AG20443 (cell line): ENCODE measurements at regions not wholly inside any gene's neighbourhood (a gene's known extent, or its start where the extent isn't known, plus 50 kb on each side); places are given as distances from the start of the nearest gene placed in this dataset.

Source experiments
- DNase-seq: peaks from one replicate; pipeline ENCODE4 v3.0.0; 2012; ENCODE audit warnings: low spot score, mixed read lengths

DNA sequence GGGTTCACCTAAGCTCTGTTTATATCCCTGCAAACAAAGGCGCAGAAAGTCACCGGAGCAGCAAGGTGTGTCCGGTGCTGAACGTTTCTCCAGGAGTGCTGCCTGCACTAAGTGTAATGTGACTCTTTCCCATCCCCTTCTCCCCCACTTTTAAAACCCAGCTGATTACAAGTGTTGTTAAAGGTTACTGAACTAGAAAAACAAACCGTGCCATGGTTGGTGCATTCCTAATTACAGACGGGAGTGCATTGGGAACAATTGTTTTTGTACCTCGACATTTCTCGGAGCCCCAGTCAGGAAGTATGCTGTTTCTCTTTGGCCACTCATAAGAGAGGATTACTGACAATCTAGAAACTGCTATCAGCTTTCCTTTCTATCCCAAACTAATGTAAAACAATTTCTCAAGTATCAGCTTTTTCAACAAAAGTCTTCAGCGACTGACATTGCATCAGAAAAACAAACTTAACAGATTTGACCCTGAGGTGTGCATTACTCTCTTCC is 441.0 kb upstream of the SALL1 start:
- DNase-seq, result no peak

DNA sequence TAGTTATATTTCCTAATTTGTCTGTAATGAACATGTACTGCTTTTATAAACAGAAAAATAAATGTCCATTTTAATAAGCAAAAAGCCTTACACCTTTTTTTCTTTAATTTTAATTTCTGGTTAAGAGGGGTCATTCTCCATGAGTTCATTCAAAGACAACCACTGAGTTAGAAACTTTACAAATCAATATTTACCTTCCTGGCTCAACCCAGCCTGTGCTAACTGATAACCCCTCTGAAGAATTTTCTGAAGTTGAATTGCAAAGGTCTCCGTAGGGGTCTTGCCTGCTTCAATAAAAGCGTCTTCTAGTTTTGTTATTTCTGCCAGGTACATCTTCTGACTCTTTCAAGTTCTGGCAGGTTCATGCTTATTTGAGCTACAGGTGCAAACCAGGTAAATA is 440.4 kb upstream of the SALL1 start:
- DNase-seq, result no peak

DNA sequence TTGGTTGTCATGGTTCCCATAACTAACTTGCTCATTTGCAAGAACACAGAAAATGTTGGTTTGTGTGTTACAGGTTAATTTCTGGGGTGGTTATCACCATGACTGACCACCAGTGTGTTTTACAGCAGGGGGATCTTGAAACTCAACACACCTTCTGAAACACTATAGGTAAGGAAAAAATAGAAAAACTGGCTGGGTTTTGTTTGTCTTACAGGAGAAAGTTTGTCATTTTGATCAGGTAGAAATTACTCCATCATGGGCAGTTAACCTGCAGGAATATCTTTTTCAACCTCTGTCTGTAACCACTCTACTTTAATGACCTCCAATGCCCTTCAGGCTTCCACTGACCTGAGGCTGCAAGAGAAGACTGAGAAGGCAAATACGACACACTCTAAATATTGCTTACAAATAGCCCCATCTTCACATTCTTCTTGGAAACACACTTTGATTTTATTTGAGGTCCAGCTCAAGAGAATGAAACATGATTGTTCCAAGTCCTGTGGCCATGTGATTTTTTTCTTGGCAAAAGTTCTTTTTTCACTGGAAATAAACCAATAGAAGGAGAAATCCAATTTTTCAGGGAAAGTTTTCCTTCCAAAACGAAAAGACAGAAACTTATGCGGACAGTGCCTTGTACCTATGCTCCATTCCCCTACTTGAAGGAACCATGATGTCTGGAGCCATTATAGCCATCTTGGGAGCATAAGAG is 428.7 kb upstream of the SALL1 start:
- DNase-seq, result no peak

DNA sequence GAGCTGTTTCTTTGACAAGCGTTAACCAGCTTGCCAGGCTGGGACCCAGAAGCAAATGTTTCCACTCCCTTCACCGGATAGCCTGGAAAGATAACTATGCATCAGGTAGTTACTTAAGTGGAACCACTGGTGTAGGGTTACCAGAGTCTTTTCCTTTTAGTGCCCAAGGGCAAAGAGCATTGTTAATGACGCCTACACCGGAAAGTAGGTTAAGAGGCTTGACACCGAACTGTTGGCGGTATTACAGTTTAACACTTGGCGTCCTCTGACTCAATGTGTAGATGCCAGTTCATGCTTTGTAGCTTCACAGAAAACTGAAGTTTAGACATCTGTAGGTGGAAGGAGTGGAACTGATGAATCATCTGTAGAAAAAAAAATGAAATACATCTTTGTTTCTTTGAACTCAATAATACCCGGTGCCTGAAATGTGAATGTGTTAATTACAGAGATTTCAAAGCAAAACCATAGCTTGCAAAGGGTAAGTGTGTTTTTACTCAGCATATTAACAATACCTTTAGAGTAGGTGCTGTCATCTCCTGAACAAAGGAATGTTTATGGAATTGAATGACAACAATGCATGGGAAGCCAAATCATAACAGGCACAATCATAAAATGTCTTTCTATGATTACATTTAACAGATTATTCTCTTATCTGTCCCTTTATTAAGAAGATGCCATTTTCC is 426.7 kb upstream of the SALL1 start:
- DNase-seq, result no peak

DNA sequence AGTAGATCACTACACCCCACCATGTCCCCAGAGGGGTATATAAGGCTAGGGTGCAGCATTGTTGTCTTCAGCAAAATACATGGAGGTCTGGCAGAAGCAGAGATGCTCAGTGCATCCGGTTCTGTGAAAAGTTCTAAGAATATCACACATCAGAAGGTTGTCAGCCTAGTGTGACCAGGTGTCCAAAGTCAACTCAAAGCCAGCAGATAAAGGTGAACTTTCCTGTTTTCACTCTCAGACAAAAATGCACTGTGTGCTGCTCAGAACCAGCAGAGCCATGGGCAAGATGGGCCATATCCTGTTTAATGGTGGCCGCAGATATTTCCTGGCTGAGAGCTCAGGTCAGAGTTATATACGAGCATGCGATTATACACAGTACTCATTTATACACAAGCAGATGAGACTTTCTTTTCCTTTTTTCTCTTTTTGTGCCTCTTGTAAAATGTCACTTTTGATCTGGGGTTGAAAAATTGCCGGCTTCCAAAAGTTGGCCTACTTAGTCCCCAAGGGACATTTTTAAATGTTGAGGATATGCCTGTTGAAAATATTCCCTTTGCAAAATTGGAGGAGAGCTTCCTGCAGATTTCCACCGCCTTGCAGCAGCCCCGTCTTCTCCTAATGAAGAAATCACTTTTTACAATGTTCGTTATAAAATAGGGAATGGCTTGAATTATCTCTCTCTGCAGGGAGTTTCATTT is 425.6 kb upstream of the SALL1 start:
- no peak for DNase-seq

DNA sequence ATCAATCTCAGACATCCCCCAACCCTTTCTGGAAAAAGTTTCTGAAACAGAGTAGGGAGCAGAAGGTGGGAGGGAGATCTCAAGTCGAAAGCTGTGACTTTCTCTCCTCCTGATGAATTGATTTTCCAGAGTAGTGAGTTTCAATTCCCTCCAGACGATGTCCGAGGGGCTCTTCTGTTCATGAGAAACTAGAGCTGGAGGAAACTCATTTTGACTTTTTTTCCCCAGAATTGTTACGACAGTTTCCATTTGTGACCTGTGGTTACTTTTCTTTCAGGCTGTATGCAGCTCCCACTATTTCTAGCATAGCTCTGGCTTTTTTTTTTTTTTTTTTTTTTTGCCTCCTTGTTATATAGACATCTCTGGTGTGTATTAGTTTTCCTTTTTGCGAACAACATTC is 422.1 kb upstream of the SALL1 start:
- DNase-seq, result no peak

DNA sequence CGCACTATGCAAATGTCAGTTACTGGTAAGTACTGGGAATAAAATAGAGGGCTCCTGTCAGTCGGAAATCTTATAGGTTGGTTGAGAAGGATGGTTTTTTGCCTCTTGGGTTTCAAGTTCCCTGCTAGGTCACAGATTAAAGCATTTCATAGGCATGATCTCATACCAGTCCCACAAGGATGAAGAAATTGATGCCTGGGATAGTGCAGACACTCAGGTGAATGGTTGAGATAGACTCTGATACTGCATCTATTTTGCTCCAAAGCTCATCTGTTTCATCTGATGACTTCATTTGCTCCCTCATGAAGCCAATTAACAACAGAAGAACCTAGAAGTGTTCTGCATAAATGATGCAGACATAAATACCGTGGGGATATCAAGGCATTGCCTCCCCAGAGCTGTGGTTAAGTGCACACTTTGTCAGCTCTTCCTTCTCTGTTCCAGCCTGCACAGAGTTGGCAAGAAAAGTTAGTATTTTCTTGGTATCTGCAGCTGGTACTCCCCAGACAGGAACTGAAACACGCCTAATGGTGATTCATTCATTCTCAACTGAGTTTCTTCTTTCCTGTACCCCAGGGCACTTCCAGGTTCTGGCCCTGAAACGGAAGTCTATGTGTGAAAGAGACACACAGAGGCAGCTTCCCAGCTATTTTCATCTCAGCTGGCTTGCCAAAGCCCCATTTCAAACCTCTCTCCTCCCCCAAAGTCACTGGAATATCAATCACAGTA is 418.3 kb upstream of the SALL1 start:
- DNase-seq, result peak; percentile 41

DNA sequence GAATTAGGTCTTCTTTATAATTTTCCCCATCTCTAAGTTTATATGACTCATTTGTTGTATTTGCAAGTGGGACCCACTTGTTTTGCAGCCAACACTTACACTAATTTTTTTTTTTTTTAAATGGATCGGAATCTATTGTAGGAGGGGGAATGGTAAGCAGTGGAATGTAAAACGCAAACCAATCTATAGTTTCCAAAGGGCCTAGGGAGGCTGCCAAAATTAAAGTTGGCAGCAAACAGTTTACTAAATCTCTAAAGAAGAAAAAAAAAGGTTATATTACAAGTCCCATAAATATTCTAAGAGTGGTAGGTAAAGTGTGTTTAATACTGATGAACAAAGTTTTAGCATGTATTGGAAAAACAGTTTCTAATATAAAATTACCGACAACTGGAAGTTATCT is 416.8 kb upstream of the SALL1 start:
- DNase-seq, result no peak

DNA sequence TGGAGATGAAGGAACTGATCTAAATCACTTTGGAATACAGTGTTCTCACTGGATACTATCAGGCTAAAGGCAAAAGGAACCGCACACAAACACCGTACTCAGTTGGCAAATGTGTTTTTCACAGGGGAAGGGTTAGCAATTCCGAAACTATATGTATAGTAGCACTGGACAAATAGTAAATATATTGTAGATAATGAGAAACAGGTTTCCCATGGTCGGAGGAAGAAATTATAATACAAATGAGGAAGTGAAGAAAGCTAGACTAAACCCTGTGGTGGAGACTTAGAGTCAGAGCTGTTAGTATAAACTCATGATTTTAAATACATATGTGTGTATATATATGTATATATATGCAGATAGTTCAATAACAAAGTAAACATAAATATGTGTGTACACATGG is 414.1 kb upstream of the SALL1 start:
- no peak for DNase-seq

DNA sequence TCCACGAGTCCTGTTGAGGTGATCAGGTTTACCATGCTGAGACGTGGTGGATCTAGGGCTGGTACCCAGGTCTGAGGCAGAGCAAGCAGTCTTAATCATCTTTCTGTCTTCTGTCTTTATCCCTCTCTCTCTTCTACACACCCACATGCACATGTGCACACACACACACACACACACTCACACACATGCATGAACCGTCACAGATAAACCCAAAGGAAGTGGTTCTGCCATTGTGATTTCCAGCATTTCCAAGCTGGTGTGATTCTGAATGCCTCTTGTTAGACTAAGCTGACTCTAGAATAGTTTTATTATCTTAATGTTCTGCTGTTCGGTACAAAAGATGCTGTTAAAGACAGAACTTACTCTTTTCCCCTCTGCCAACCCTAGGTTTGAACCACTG is 411.8 kb upstream of the SALL1 start:
- no peak for DNase-seq

DNA sequence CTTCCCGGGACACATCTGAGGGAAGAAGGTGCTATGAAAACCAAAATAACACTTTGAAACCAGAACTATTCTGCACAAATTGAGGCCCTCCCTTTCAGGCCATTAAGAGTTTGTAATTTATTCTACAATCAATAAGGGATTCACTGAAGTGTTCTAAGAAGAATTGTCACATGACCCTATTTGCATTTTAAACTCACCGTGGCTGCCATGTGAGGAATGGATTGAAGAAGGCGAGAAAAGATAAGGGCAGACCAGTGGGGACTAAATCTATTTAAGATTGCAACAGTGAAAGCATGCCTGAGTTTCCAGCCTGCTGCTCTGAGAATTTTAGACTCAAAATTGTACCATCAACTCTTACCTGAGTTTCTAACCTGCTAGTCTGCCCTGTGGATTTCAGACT is 408.8 kb upstream of the SALL1 start:
- no peak for DNase-seq

DNA sequence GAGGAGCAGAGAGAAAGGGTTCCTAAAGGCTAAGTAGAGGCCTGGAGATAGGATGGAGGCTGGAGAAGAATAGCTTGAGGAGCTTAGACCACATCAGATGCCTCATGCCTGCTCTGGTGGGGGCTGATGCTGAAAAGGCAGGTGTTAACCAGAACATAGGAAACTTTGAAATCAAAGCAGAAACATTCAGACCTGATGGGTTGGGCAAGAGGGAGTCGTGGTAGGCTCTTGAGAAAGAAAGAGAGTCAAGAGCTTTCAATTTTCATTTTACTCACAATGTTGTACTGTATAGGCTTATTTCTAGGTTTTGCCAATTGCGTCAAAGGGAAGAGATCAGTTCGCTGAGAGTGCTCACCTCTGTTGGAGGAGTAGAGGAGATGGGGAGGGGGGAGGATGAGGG is 406.6 kb upstream of the SALL1 start:
- no peak for DNase-seq

DNA sequence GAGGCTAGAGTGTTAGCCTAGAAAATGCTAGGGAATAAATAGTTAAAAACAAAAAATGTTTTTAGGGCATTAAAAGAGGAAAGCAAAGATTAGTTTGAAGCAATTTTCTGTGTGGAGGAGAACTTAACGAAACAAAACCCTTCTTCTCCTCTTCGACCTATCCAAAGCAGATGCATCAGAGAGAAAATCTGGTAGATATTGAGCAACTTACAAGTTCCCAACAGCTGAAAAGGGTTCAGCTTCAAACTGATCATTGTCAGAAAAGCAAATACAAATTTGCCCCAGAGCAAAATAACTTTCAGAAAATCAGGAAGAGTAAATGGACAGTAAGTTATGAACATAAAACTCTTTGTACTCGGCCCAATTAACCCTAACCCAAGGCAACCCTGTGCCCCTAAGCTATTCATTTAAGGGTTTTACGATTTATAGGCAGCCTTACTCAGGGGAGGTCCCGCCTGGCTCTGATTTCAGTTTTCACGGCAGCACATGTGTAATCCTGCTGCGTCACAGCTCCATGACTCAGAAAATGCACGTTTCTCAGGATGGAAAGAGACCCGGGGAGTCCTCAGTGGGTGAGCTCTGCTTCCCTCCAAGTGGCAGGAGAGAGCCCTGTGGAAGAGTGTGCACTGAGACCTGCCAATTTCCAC is 405.7 kb upstream of the SALL1 start:
- DNase-seq, result peak; percentile 88

DNA sequence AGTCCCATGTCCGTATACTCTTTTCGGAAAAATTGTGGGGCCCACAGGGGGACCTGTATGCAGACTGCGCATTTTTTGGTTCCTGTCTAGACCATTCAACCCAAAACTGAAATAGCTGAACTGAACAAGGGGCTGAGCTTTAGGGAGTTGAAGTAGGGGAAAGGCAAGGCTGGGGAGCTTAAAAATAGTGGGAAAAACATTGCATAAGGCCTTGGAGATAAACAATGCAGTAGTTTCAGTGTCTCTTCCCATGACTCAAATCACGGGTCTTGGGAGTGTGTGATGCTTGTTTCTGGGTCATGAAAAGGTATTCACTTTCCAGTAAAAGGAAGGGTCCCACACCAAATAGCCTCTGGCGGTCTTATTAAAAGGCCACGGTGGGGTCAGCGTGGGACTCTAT is 402.8 kb upstream of the SALL1 start:
- DNase-seq, result no peak

DNA sequence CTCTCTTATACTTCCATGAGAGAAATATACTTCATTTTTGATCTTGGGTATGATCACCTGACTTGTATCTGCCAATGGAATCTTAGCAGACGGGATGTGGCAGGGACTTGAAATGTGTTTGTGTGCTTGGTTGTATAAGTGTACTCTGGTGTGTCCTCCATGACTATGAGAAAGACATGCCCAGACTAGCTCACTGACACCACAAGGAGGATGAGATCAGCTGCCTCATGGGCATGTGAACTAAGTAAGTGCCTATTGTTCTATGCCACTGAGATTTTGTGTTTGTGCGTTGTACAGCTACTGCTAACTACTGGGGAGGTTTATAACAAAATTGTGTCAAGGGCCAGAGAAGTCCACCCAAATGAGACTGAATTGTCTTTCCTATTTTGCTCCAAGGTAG is 402.2 kb upstream of the SALL1 start:
- DNase-seq, result no peak

DNA sequence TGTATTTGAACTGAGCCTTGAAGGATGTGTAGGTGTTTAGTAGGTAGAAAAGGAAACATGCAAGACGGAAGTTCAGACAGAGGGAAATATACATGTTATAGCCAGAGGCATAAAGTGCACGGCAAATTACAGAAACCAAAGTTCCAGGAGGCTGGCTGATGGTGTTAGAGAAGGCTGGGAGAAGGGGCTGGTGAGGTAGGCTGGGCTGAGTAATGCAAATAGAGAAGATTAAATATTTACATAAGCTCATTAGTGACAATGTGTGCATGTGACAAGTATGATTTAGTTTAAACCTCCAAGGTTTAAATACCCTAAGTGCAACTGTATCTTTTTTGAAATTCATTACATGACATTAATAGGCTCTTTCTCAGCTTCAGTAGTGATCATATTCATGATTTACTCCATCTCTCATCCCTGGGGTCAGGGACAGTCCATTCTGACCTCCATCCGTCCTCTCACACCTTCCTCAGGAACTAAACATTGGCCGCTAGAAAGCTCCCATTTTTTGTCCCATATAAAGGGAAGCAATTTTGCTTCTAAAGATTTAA is 399.8 kb upstream of the SALL1 start:
- no peak for DNase-seq

DNA sequence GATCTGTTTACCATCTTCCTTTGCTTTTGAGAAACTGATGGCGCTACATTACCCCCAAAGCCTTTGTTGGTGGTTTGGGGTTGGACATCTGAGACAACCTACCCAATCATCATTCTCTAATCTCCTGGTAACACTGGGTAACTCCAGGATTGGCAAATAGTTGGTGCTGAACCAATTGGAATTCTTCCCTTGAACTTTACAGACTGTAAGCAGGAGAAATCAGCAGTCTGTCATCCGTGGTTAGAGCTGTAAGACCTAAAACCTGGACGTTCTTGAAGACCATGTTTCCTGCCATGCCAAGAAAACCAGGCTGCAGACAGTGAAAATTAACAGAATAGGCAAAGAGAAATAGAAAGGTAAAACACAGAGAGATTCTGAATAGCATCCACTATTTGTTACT is 398.8 kb upstream of the SALL1 start:
- peak; percentile 11 for DNase-seq

DNA sequence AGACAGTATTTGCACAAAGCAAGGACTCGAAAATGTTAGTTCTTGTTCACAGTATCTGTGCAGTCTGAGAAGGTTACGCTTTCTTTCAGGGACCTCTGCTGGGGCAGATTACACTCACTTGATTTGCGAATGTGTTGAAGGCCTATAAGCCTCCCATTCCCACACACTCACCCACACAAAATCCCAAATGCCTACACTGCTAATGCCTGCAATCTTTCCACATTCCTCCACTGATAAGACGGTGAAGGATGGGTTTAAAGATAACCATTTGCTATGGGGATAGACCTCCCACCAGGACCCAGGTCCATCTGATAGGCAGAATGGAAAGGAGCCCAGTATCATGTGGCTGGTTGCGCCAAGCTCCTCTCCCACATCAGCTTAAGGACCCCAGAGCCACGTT is 394.9 kb upstream of the SALL1 start:
- DNase-seq, result no peak

DNA sequence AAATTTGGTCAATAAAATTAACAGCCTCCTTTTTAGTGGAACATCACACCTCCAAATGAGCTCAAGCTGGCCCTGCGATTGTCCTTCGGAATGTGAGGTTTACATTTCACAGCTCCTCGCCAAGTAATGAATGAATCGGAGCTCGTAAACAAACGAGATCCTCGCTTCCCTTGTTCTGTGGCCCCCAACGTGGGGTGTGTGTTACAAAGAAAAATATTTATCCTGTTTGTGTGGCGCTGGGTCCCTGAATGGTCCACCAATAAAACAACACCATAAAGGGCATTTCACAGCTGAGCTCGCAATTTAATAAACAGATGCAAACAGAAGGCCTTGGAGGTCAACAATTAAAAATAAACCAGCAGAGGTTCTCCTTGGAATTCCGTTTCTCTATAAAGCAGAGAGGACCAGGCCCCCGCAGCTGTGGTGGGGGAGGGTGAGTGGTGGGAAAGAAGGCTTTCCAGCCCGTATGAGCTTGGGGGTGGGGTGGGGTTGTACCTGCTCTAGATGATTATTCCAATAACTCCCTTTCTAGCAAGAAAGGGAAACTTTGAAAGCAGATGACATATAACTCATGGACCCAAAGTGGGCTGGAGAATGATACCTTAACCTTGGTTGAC is 393.9 kb upstream of the SALL1 start:
- no peak for DNase-seq

DNA sequence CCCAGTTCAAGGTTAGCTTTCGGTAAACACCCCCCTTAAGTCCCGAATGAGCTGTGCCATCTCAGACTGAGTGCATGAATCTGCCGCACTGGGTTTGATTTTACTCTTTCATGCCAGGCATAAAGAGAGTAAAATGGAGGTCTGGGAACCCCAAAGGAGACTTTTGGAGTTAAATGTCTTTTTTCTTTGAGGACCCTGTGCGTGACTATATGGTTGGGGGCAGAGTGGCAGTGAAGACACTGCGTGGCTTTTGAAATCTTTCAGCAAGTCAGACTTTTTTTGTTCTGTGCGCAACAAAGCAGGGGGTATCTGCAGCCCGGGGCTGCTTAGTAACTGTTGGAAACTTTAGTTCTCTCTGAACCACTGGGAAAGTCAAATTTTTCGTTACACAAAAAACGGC is 392.9 kb upstream of the SALL1 start:
- no peak for DNase-seq
